Tibial artery (tissue), 4 donors: ENCODE measurements at regions not wholly inside any gene's neighbourhood (a gene's known extent, or its start where the extent isn't known, plus 50 kb on each side); places are given as distances from the start of the nearest gene placed in this dataset.

Source experiments
- DNase-seq, 2 donors: peaks; one replicate each; pipeline ENCODE4 v3.0.0-alpha.2; 2019
- H3K27ac ChIP-seq, 2 donors: fragments of 200-600 bp; sonication (generic) in 1 of 2; 1 replicate in 1 of 2; 2 replicates in 1 of 2; pipeline ENCODE4 v1.5.1; 2018 to 2019; ENCODE audit warnings: mild to moderate bottlenecking in 1 of 2
- H3K27me3 ChIP-seq, 2 donors: fragments of 200-600 bp; sonication (generic) in 1 of 2; one replicate each; pipeline versions ENCODE4 v1.5.1 to v1.6.0; 2016 to 2019
- H3K36me3 ChIP-seq, 3 donors: fragments of 200-600 bp; sonication (generic) in 2 of 3; one replicate each; pipeline ENCODE4 v1.5.1; 2016 to 2019; ENCODE audit warnings: mild to moderate bottlenecking in 2 of 3
- H3K4me1 ChIP-seq, 4 donors: fragments of 200-600 bp; sonication (generic) in 2 of 4; 1 replicate in 3 of 4; 2 replicates in 1 of 4; pipeline ENCODE4 v1.5.1; 2016 to 2019
- H3K4me3 ChIP-seq, 2 donors: fragments of 200-600 bp; sonication (generic) in 1 of 2; 1 replicate in 1 of 2; 2 replicates in 1 of 2; pipeline ENCODE4 v1.5.1; 2018 to 2019; ENCODE audit warnings: mild to moderate bottlenecking in 2 of 2
- H3K9me3 ChIP-seq, 3 donors: fragments of 200-600 bp; sonication (generic) in 1 of 3; one replicate each; pipeline ENCODE4 v1.5.1; 2016 to 2019
- intact Hi-C: fragments of 100-400 bp; cut with DNase I; formaldehyde crosslinking; loops from one replicate; pipeline ENCODE4 v1.15.0; 2023; ENCODE audit warnings: low total_unique reads
- TF ChIP-seq, protein P1 (sequence below), 2 experiments: fragments of 200-600 bp in 1 of 2; fragments of 450-650 bp in 1 of 2; IDR thresholded peaks; one replicate each; pipeline ENCODE4 v1.5.1; 2017 to 2019; ENCODE audit warnings: antibody characterized with exemption in 2 of 2, mild to moderate bottlenecking in 1 of 2, moderate library complexity in 1 of 2

DNA sequence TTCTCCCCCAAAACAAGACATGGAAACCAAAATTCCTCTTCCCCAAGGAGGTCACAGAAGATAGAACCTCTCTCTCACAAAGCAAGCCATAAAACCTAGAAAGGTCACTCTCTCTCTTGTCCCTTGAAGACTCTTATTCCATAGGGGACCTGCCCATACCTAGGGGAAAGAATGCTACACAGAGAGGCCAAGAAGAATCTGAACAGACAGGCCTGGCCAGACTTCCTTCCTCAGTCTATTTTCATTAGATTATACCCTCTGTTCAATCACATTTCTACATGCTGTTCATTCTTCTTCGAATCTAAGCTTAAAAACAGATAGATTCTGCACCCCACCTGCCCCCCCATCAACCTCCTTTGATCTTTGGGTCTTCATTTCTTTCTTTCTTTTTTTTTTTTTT is 206.8 kb downstream of the TLE4 start:
- Histone ChIP-seq H3K27ac (no peak overlapping the region), H3K27me3 (no peaks in the 10 kb centered on the region), H3K36me3 (no peaks in the 10 kb centered on the region), H3K4me3 (no peak overlapping the region), H3K9me3 (no peaks in the 10 kb centered on the region), H3K4me1 (no peaks in the 10 kb centered on the region)
- TF ChIP-seq, protein P1, sequence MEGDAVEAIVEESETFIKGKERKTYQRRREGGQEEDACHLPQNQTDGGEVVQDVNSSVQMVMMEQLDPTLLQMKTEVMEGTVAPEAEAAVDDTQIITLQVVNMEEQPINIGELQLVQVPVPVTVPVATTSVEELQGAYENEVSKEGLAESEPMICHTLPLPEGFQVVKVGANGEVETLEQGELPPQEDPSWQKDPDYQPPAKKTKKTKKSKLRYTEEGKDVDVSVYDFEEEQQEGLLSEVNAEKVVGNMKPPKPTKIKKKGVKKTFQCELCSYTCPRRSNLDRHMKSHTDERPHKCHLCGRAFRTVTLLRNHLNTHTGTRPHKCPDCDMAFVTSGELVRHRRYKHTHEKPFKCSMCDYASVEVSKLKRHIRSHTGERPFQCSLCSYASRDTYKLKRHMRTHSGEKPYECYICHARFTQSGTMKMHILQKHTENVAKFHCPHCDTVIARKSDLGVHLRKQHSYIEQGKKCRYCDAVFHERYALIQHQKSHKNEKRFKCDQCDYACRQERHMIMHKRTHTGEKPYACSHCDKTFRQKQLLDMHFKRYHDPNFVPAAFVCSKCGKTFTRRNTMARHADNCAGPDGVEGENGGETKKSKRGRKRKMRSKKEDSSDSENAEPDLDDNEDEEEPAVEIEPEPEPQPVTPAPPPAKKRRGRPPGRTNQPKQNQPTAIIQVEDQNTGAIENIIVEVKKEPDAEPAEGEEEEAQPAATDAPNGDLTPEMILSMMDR (IDR thresholded peaks at IDR 0.05), result no peak
- DNase-seq, result no peak
- intact Hi-C loops, result no loop called here

DNA sequence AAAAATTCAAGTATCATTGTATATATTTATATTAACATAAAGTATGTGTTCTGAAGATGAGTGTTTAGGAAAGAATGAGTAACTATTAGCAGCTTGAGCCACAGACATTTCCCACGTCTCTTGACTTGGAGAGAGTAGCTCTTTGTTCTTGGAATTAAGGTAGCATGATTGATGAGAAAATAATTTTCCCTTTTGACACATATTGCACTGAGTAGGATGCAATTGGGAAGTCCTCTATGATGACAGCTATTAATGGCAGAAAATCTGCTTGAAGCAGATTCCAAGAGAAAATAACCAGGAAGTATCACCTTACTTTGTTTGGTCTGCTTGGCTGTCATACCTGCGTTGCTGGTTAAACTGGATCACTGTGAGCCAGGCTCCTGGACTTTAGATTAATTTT is 204.8 kb downstream of the TLE4 start:
- DNase-seq, result no peak
- Histone ChIP-seq H3K4me3 (no peak overlapping the region), H3K36me3 (no peaks in the 10 kb centered on the region), H3K27ac (no peak overlapping the region), H3K4me1 (no peaks in the 10 kb centered on the region), H3K27me3 (no peaks in the 10 kb centered on the region), H3K9me3 (no peaks in the 10 kb centered on the region)
- intact Hi-C loops, result no loop called here
- TF ChIP-seq, protein P1 (IDR thresholded peaks at IDR 0.05), result no peak
